HG02981 (cell line): ENCODE measurements at regions not wholly inside any gene's neighbourhood (a gene's known extent, or its start where the extent isn't known, plus 50 kb on each side); places are given as distances from the start of the nearest gene placed in this dataset.
"Not testable (repeated sequence)": the region's sequence is repeated elsewhere in the genome, so short reads cannot be mapped to it uniquely, and the experiment has no call there.

Source experiments
- ATAC-seq: cut with Tn5 transposase; IDR thresholded peaks from one replicate; pipeline ENCODE4 v1.9.1; 2021; ENCODE audit warnings: mild to moderate bottlenecking, moderate library complexity; ENCODE audit not compliant: unreplicated experiment

- no peak for ATAC-seq
These were observed 174.8 kb downstream of the ENC1 start for GRCh38 chr5:74465724-74466123.

DNA sequence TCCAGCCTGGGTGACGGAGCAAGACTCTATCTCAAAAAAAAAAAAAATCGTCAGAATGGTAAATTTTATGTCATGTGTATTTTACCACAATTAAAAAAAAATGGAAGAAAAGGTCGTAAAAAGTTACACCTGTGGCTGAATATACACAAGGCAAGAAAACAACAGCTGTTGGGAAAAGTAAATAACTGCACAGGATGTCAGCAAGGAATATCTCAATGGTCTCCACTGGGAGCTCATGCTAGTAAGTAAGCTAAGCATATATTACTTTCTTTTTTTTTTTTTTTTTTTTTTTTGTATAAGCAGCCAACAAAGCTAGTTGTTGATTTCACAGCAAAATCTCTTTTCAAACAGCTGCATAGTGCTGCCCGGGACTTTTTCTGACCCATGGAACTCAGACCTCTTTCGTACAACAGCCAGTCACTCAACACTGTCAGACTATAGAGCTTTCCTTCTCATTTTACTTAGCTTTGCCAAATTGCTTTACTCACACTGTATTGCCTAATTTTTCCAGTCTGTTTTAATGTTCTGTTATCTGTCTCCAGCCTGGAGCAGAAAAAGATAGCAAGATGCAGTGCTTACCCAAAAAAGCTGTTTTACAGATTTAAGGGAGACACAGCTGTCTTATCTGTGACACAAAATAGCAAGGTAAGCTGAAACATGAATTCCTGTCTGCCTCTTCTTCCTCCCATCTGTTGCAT lies 175.9 kb downstream of the ENC1 start:
- no peak for ATAC-seq

GRCh38 chr5:74462356-74462755 lies 178.2 kb downstream of the ENC1 start:
- ATAC-seq, result no peak

GRCh38 chr5:74461251-74461650 lies 179.3 kb downstream of the ENC1 start:
- no peak for ATAC-seq

DNA sequence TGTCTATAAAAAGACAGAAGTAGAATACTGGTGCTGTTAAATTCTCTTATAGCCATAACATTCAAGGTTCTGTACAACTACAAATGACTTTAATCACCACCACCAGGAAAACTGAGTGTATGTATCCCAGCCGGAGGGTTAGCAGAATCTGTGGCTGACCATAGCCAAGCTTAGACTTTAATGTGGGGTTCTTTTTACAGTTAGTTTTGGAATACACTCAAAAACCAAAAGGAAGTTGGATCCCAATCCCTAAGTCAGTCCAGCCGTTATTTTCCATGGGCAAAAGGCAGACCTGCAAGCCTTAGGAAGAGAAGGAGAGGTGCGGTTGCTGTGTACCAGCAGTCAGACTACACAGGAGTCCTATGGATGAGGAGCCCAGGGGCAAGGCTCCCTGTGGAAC lies 179.8 kb downstream of the ENC1 start:
- no peak for ATAC-seq

- ATAC-seq, result no peak
These were observed 180.5 kb downstream of the ENC1 start for GRCh38 chr5:74459984-74460383.

- no peak for ATAC-seq
These were observed 182.7 kb downstream of the ENC1 start for GRCh38 chr5:74457876-74458275.

- ATAC-seq, result no peak
These were observed 186.1 kb downstream of the ENC1 start for GRCh38 chr5:74454263-74455030.

- ATAC-seq, result no peak
These were observed 187.7 kb downstream of the ENC1 start for GRCh38 chr5:74452856-74453255.

DNA sequence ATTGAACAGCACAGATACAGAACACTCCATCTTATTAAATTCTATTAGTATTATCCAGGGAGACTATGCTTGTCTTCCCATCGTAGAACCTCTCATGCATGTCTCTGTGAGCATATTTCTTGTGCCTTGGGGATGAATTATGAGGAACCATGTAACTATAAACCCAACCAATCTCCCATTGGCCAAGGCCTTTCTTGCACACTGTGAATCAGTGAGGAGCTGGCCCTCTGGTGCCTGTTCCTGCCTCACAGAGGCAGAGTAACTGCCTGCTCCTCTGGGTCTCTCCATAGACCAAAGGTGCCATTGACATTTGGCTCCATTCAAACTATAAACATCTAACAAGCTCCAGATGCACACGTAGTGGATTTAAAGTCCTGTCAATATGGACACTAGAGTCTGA lies 190.4 kb downstream of the ENC1 start:
- no peak for ATAC-seq

- no peak for ATAC-seq
These were observed 193.7 kb downstream of the ENC1 start for GRCh38 chr5:74446725-74447241.

- no peak for ATAC-seq
These were observed 198.1 kb downstream of the ENC1 start for GRCh38 chr5:74442466-74442865.

DNA sequence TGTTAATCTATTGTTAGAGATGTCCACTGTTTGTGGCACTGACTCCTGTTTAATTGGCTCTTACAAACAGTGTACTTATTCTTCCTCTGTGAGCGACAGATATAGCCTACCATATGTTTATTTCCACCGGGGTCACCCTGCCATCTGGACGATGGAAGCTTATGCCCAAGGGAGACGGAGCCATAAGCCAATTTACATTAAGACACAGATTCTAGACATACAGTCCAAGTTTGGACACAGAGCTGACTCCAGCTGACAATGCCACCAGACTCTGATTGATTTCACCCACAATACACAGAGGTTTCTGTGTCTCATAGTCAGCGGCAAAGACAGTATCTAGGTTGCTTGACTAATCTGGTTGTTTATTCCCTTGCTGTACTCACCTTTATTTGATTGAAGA lies 198.9 kb downstream of the ENC1 start:
- no peak for ATAC-seq

- ATAC-seq, result no peak
These were observed 200.2 kb downstream of the ENC1 start for GRCh38 chr5:74440341-74440740.

GRCh38 chr5:74437870-74438269 lies 202.7 kb downstream of the ENC1 start:
- not testable (repeated sequence) for ATAC-seq

DNA sequence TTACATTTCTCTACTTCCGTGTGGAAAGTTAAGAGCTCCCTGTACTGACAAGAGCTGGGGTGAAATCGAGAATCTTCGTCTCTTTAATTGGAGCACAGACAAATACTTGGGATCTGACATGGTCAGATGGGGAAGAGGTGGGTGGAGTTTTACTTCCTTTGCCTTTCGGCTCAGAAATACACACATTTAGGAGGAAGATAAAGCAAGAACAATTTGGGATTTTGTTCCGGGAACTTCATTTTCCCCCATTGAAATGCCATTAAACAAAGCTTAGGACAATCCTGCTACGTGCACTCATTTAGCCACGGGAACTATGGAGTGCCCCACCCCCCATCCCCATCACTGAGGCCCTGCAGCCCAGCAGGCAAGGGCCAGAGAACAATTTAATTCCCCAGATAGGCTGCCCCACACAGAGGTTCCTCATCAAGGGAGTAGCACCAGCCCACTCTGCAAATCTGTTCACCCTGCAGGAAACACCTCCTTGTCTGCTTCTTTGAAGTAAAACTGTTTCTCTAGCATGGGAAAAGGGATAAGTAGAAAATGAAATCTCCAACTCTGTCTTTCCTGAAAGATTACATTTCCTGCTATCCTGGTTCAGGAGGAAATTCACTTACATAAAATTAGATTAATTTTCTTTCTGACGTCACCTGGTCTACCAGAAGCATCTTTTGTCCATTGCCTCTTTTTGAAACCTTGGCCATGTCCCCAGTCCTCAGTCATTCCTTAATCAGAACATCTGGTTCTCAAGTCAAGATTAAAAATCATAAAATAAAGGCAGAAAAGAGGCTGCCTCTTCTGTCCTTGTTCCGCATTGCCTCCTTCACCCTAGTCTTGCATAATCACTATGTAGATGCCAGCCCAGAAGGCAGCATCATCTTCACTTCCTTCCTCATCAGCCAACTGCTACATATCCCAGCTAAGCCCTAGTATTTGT lies 206.4 kb downstream of the ENC1 start:
- ATAC-seq, result no peak

DNA sequence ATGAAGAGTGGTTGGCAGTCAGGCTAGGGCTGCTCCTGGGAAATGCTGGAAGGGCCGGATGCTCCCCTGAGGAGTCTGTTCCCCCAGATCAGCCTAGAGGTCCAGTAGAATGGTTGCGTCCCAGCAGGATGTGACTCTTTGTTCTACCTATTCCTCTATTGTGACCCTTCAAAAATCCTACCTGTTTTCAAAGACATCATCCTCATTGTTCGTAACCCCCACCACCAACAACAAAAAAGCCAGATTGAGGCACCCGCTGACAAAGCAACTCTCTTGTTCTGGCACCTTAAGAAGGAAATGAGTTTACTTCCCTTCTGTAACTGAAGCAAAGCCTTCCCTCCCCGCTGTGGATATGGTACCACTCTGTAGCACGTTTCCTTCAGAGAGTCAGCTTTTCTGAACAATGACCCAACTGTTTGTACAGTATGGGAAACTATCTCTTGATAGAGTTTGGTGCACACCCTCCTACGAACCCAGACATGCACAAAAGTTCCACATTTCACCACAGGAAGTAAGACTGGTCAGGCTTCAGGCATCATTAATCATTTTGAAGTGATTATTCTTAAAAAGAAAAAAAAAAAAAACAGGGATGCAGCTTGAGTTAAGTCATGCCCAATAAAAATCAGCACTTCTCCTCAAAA lies 207.2 kb downstream of the ENC1 start:
- ATAC-seq, result peak; percentile 57

DNA sequence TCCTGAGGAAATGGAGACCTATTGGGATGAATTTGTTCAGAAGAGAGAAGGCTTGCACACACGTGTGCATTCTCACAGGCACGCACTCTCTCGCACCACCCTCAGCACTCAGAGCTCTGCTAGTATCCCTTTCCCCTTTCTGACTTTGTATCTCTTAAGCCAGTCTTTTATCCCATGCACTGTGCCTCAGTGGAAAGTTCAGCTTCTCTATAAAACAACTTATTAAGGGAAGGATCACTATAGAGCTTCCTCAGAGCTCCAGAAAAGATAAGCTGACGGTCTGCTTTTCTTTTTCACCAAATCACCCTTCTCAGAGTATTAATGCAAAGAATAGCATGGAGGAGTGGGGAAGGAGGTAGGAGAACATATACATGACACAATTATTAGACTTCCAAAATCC lies 207.8 kb downstream of the ENC1 start:
- no peak for ATAC-seq

- ATAC-seq, result no peak
These were observed 208.3 kb downstream of the ENC1 start for GRCh38 chr5:74432216-74432615.

DNA sequence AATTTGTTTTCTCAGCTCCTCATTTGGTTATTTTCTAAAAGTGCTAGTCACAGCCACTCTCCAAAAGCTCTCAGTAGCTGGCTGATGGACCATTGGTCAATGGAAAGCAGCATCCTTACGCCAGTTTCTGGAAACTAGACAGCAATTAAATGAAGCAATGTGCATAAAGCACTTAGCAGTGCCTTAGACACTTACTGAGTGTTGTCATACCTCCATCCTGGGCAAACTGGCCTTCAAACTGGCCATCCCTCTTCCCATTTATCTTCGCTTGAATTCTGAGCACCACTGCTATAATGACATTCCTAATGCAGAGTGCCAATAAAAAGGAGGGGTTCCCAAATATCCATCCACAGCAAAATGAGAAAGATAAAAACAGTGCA lies 209.2 kb downstream of the ENC1 start:
- no peak for ATAC-seq
